ENCODE measurements at regions not wholly inside any gene's neighbourhood (a gene's known extent, or its start where the extent isn't known, plus 50 kb on each side); places are given as distances from the start of the nearest gene placed in this dataset.

DNA sequence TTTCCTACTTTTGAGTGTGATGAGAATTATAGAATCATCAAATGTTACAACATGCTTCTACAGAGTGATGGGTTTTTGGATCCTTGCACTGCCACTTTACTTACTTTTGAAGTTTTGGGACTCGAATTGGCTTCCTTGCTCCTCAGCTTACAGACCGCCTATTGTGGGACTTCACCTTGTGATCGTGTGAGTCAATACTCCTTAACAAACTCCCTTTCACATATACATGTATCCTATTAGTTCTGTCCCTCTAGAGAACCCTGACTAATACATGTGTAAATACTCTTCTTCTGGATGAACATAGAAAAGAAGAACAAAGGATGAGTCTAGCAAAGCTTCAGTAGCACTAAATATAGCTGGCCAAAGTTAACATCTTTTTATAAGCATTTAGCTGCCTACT is 98.7 kb upstream of the PDE4D start:
- no peaks in the 10 kb centered on the region for H3K27me3 Mint-ChIP-seq
- H3K27ac Mint-ChIP-seq: no peak overlapping the region
- no peak overlapping the region for H3K4me3 Mint-ChIP-seq
- H3K9me3 Mint-ChIP-seq: no peaks in the 10 kb centered on the region
- no peaks in the 10 kb centered on the region for H3K4me1 Mint-ChIP-seq (ENCODE audit: low read depth)
- H3K36me3 Mint-ChIP-seq (ENCODE audit: low read depth): no peaks in the 10 kb centered on the region

DNA sequence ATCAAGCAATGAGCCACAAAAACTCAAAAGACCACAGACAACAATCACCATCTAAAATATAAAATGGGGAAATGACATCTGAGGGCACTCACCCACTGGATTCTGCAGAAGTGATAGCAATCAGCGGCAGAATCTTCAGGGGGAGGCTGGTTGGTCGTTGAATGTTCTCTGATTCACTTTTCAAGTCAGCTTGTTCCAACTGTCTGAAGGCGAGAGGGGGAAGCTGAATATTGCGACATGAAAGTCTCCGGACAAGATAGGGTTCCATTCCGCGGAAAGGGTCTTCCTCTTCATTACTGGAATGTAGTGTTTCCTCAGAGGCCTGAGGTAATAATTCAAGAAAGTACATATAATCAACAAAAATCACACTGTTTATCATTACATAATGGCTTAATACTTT is 94.9 kb upstream of the PDE4D start:
- H3K27ac Mint-ChIP-seq: no peak overlapping the region
- no peaks in the 10 kb centered on the region for H3K36me3 Mint-ChIP-seq (ENCODE audit: low read depth)
- H3K27me3 Mint-ChIP-seq: no peaks in the 10 kb centered on the region
- H3K4me1 Mint-ChIP-seq (ENCODE audit: low read depth): no peaks in the 10 kb centered on the region
- H3K9me3 Mint-ChIP-seq: no peaks in the 10 kb centered on the region
- H3K4me3 Mint-ChIP-seq: no peak overlapping the region

DNA sequence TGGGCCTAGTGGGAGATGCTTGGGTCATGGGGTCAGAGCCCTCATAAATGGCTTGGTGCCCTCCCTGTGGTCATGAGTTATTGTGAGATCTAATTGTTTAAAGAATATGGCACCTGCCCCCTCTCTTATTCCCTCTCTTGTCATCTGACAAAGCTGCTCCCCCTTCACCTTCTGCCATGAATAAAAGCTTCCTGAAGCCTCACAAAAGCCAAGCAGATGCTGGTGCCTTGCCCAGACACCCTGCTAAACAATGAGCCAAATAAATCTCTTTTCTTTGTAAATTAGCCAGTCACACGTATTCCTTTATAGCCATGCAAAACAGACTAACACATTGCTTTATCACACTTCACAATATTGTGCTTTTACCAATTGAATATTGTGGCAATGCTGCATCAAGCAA is 82.8 kb upstream of the PDE4D start:
- Mint-ChIP-seq H3K4me1 (ENCODE audit: low read depth) (no peaks in the 10 kb centered on the region), H3K36me3 (ENCODE audit: low read depth) (no peaks in the 10 kb centered on the region), H3K4me3 (no peak overlapping the region), H3K27me3 (no peaks in the 10 kb centered on the region), H3K27ac (no peak overlapping the region), H3K9me3 (no peaks in the 10 kb centered on the region)

DNA sequence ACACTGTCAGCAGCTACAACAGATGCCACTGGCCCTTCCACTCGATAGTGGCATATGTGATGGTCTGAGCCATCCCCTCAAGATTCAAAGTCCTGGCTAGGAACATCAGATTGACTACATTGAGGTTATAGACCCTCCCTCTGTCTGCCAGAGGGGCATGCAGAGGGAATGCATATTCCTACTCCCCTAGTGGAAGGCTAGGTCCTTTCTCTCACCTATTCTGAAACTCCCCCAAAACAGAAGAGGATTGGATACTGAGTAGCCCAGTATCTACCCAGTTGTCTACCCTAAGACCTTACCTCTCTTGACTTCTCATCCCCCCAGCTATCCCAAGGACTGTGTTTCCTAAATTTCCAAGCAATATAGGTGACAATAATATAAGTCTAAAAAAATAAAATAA is 78.5 kb upstream of the PDE4D start:
- Mint-ChIP-seq H3K27me3 (no peaks in the 10 kb centered on the region), H3K4me1 (ENCODE audit: low read depth) (no peaks in the 10 kb centered on the region)

DNA sequence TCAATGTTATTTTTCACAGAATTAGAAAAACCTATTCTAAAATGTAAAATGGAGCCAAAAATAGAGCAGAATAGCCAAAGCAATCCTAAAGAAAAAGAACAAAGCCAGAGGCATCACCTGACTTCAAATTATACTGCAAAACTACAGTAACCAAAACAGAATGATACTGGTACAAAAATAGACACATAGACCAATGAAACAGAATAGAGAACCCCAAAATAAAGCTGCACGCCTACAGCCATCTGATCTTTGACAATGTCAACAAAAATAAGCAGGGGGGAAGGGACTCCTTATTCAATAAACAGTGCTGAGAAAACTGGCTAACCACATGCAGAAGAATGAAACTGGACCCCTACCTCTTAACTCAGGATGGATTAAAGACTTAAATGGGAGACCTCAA is 65.8 kb upstream of the PDE4D start:
- no peaks in the 10 kb centered on the region for H3K9me3 Mint-ChIP-seq
- no peak overlapping the region for H3K27ac Mint-ChIP-seq
- no peaks in the 10 kb centered on the region for H3K27me3 Mint-ChIP-seq
- no peak overlapping the region for H3K4me3 Mint-ChIP-seq
- H3K4me1 Mint-ChIP-seq (ENCODE audit: low read depth): no peaks in the 10 kb centered on the region
- no peaks in the 10 kb centered on the region for H3K36me3 Mint-ChIP-seq (ENCODE audit: low read depth)

More for the DNA sequence above, 78.5 kb upstream of the PDE4D start:
- Mint-ChIP-seq H3K27ac (no peak overlapping the region), H3K36me3 (ENCODE audit: low read depth) (no peaks in the 10 kb centered on the region), H3K9me3 (no peaks in the 10 kb centered on the region), H3K4me3 (no peak overlapping the region)

DNA sequence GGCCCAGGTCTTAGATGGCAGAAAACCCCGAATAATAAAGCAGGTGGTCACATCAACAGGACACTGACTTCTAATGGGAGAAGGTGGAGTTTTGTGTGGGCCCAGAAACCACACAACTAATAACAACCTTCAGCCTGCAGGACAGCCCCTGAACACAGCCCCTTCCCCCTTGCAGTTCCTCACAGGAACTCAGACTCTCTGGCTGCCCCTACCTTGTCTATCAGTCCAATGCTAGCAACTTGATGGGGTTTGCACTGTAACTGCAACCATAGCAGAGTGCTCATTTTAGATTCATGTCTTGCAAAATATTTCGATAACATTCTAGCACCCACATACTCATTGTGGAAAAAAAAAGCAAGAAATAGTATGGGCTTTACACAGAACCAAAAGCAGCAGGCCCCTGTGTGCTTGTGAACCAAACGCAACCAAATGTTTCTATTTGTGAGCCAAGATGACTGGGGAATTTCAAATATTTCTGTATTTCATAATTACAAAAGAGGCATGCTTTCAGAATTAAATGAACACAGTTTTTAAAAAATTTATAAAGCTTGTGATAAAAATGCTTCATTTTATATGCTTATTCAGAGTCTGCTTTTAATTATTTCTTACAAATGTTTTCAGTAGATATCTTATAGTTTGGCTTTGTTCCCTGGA is 62.7 kb upstream of the PDE4D start:
- no peaks in the 10 kb centered on the region for H3K27me3 Mint-ChIP-seq
- no peaks in the 10 kb centered on the region for H3K9me3 Mint-ChIP-seq
- no peaks in the 10 kb centered on the region for H3K36me3 Mint-ChIP-seq (ENCODE audit: low read depth)
- no peak overlapping the region for H3K27ac Mint-ChIP-seq
- H3K4me1 Mint-ChIP-seq (ENCODE audit: low read depth): no peaks in the 10 kb centered on the region
- H3K4me3 Mint-ChIP-seq: no peak overlapping the region

DNA sequence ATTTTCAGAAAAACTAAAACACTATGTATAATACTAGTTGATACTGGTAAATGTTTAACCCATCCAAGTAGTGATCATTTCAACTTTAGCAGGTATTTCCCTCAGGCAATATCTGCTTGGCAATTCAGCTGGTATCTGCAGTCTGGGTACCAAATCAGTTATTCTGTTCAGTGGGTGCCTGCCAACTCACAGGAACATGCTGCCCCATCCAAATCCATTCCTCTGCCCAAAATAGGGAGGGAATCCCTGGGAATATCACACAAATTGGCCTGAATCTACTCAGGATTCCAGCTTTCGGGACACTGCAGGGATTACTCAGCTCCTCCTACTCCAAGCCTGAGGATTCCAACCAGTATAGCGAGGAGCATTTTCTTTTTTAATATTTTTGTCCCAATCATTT is 61.7 kb upstream of the PDE4D start:
- H3K4me1 Mint-ChIP-seq (ENCODE audit: low read depth): no peaks in the 10 kb centered on the region
- H3K36me3 Mint-ChIP-seq (ENCODE audit: low read depth): no peaks in the 10 kb centered on the region
- no peaks in the 10 kb centered on the region for H3K27me3 Mint-ChIP-seq

DNA sequence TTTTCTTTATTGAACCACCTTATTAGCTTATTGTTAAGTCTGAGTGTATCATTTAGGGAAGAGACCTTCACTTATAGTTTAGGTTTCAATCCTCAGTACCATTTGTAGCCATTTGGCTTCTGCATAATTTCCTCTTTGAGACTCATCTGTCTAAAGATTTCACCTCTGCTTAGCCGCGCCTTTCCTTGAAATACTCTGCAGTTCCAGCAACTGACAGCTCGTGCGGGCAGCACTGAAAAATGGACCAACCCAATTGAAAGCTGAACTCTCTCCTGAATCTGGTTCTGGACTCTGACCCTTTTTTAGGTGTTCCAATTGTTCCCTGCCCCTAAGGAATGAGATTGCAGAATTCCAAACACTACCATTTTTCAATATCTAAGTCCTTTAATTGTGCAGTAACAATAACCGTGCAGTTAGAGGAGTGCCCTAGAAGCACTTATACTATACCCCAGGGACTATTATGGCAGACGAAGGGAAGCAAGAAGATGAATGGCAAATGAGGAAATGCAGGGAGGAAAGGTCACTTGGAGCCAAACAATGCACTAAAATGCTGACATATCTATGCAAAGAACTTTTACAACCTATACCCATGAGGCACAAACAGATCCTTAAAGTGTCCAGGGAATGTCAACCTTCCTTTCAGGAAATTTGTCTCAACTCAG is 50.1 kb upstream of the PDE4D start:
- H3K4me3 Mint-ChIP-seq: no peak overlapping the region
- H3K4me1 Mint-ChIP-seq (ENCODE audit: low read depth): no peaks in the 10 kb centered on the region
- no peaks in the 10 kb centered on the region for H3K27me3 Mint-ChIP-seq
- H3K36me3 Mint-ChIP-seq (ENCODE audit: low read depth): no peaks in the 10 kb centered on the region
- H3K9me3 Mint-ChIP-seq: peaks cover 4% of the 10 kb centered on the region
- H3K27ac Mint-ChIP-seq: no peak overlapping the region

More for the DNA sequence above, 61.7 kb upstream of the PDE4D start:
- no peak overlapping the region for H3K27ac Mint-ChIP-seq
- no peak overlapping the region for H3K4me3 Mint-ChIP-seq
- H3K9me3 Mint-ChIP-seq: no peaks in the 10 kb centered on the region

Data from stimulated activated naive CD8-positive, alpha-beta T cell treated with anti-CD3 and anti-CD28 coated beads, Interleukin-15, Interleukin-2, amounts not matched to agents 100 ng/mL and 50 ng/mL, for 24 hours (primary cell).